HG02884 (cell line): ENCODE measurements at regions not wholly inside any gene's neighbourhood (a gene's known extent, or its start where the extent isn't known, plus 50 kb on each side); places are given as distances from the start of the nearest gene placed in this dataset.

Experiments
- ATAC-seq: cut with Tn5 transposase; IDR thresholded peaks from one replicate; pipeline ENCODE4 v1.9.1; 2021; ENCODE audit warnings: mild to moderate bottlenecking, moderate library complexity; ENCODE audit not compliant: unreplicated experiment

- no peak for ATAC-seq
These were observed 394.7 kb upstream of the KLHL29 start for GRCh38 chr2:22990246-22990645.

GRCh38 chr2:22991844-22992243, 393.1 kb upstream of the KLHL29 start:
- no peak for ATAC-seq

GRCh38 chr2:22992441-22992840, 392.5 kb upstream of the KLHL29 start:
- no peak for ATAC-seq

GRCh38 chr2:22993250-22993649, 391.7 kb upstream of the KLHL29 start:
- ATAC-seq, result no peak

- no peak for ATAC-seq
These were observed 389.4 kb upstream of the KLHL29 start for GRCh38 chr2:22995576-22995975.

GRCh38 chr2:22996911-22997310, 388.1 kb upstream of the KLHL29 start:
- no peak for ATAC-seq

GRCh38 chr2:22998359-22998758, 386.6 kb upstream of the KLHL29 start:
- no peak for ATAC-seq

GRCh38 chr2:22999951-23000350, 385.0 kb upstream of the KLHL29 start:
- no peak for ATAC-seq

GRCh38 chr2:23002234-23002633, 382.7 kb upstream of the KLHL29 start:
- no peak for ATAC-seq

- ATAC-seq, result no peak
These were observed 379.5 kb upstream of the KLHL29 start for GRCh38 chr2:23005469-23005868.

- ATAC-seq, result no peak
These were observed 377.2 kb upstream of the KLHL29 start for GRCh38 chr2:23007631-23008235.

- ATAC-seq, result no peak
These were observed 376.5 kb upstream of the KLHL29 start for GRCh38 chr2:23008440-23008839.

GRCh38 chr2:23008951-23009350, 376.0 kb upstream of the KLHL29 start:
- ATAC-seq, result no peak

- no peak for ATAC-seq
These were observed 375.3 kb upstream of the KLHL29 start for GRCh38 chr2:23009545-23010149.

GRCh38 chr2:23012499-23012898, 372.5 kb upstream of the KLHL29 start:
- no peak for ATAC-seq

- ATAC-seq, result no peak
These were observed 369.3 kb upstream of the KLHL29 start for GRCh38 chr2:23015651-23016200.

GRCh38 chr2:23019476-23019875, 365.5 kb upstream of the KLHL29 start:
- ATAC-seq, result no peak

GRCh38 chr2:23020659-23021058, 364.3 kb upstream of the KLHL29 start:
- no peak for ATAC-seq

- no peak for ATAC-seq
These were observed 363.5 kb upstream of the KLHL29 start for GRCh38 chr2:23021311-23022120.

- no peak for ATAC-seq
These were observed 361.3 kb upstream of the KLHL29 start for GRCh38 chr2:23023722-23024121.

- no peak for ATAC-seq
These were observed 358.3 kb upstream of the KLHL29 start for GRCh38 chr2:23026671-23027070.

GRCh38 chr2:23027396-23027795, 357.6 kb upstream of the KLHL29 start:
- ATAC-seq, result no peak
